ENCODE measurements at regions not wholly inside any gene's neighbourhood (a gene's known extent, or its start where the extent isn't known, plus 50 kb on each side); places are given as distances from the start of the nearest gene placed in this dataset.

- Histone ChIP-seq H3K9me3 (replicated peaks; ENCODE audit: control insufficient read depth, insufficient read depth, low read length) (no peaks in the 10 kb centered on the region), H3K27me3 (ENCODE audit: control insufficient read depth in 2 of 2, insufficient read depth in 2 of 2, low read length in 2 of 2) (no peaks in the 10 kb centered on the region), H3K27ac (ENCODE audit: insufficient read depth, low read depth, low read length) (no peak overlapping the region), H3K4me2 (ENCODE audit: insufficient read depth, low read length) (no peak overlapping the region), H3K9me1 (replicated peaks; ENCODE audit: control insufficient read depth, extremely low read depth, insufficient read depth, low read length) (no peaks in the 10 kb centered on the region), H3K4me1 (ENCODE audit: control insufficient read depth, extremely low read depth, insufficient read depth, low read length) (no peaks in the 10 kb centered on the region), H2AFZ (ENCODE audit: low read depth, low read length) (no peak overlapping the region), H3K4me3 (replicated peaks in 1 of 3; ENCODE audit: insufficient read depth in 1 of 3, low read depth in 1 of 3, low read length in 3 of 3) (no peak overlapping the region), H3K36me3 (ENCODE audit: control insufficient read depth in 2 of 2, extremely low read depth in 1 of 2, insufficient read depth in 2 of 2, low read length in 2 of 2) (no peaks in the 10 kb centered on the region), H3K9ac (replicated peaks; ENCODE audit: extremely low read depth, insufficient read depth, low read length) (no peak overlapping the region), H4K20me1 (replicated peaks; ENCODE audit: control insufficient read depth, extremely low read depth, insufficient read depth, low read length) (no peaks in the 10 kb centered on the region), H3K79me2 (ENCODE audit: control insufficient read depth, insufficient read depth, low read length) (no peaks in the 10 kb centered on the region)
- dilution Hi-C loops (cut with MboI; ENCODE audit: extremely low pct_ligation_motif_present, low sequenced_read_pairs) = no loop called here
- BruUV-seq (replicated peaks) = no TSS peak
- intact Hi-C loops (cut with micrococcal nuclease) = no loop called here
- POLR2A ChIA-PET = no interaction called here
- no peak for DNase-seq (ENCODE audit: low read depth, low spot score)
- no peak for FAIRE-seq
- TF ChIP-seq, protein P1, sequence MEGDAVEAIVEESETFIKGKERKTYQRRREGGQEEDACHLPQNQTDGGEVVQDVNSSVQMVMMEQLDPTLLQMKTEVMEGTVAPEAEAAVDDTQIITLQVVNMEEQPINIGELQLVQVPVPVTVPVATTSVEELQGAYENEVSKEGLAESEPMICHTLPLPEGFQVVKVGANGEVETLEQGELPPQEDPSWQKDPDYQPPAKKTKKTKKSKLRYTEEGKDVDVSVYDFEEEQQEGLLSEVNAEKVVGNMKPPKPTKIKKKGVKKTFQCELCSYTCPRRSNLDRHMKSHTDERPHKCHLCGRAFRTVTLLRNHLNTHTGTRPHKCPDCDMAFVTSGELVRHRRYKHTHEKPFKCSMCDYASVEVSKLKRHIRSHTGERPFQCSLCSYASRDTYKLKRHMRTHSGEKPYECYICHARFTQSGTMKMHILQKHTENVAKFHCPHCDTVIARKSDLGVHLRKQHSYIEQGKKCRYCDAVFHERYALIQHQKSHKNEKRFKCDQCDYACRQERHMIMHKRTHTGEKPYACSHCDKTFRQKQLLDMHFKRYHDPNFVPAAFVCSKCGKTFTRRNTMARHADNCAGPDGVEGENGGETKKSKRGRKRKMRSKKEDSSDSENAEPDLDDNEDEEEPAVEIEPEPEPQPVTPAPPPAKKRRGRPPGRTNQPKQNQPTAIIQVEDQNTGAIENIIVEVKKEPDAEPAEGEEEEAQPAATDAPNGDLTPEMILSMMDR (IDR thresholded peaks at IDR 0.05; ENCODE audit: extremely low read depth in 1 of 2, insufficient read depth in 1 of 2, low read depth in 1 of 2, low read length in 2 of 2) = no peak
- TF ChIP-seq JUN (IDR thresholded peaks at IDR 0.05; ENCODE audit: borderline replicate concordance, insufficient read depth, insufficient read length, low read depth) = no peak
- TF ChIP-seq FOS (IDR thresholded peaks at IDR 0.05; ENCODE audit: borderline replicate concordance, insufficient read depth, low read length) = no peak
- no peak for TF ChIP-seq POLR2AphosphoS5 (IDR thresholded peaks at IDR 0.05; ENCODE audit: insufficient read depth, low read depth, low read length)
- TF ChIP-seq EZH2 (IDR thresholded peaks at IDR 0.05; ENCODE audit: borderline replicate concordance, low read depth, low read length, severe bottlenecking) = no peak
- no peak for TF ChIP-seq GATA2 (IDR thresholded peaks at IDR 0.05; ENCODE audit: insufficient read depth, insufficient read length, low read depth, low read length)
- TF ChIP-seq, protein P2, sequence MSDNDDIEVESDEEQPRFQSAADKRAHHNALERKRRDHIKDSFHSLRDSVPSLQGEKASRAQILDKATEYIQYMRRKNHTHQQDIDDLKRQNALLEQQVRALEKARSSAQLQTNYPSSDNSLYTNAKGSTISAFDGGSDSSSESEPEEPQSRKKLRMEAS (IDR thresholded peaks at IDR 0.05; ENCODE audit: insufficient read depth, insufficient read length) = no peak
- TF ChIP-seq MYC (IDR thresholded peaks at IDR 0.05; ENCODE audit: low read depth, low read length) = no peak
- no peak for TF ChIP-seq POLR2A (IDR thresholded peaks at IDR 0.05; ENCODE audit: low read depth, low read length)
- CTCF ChIA-PET = no interaction called here
Observed at GRCh38 chr11:91791171-91791468, 433.5 kb upstream of the FAT3 start.

All from endothelial cell of umbilical vein (primary cell).